ENCODE measurements at regions not wholly inside any gene's neighbourhood (a gene's known extent, or its start where the extent isn't known, plus 50 kb on each side); places are given as distances from the start of the nearest gene placed in this dataset.

- Histone ChIP-seq H2BK12ac (ENCODE audit: low read depth, low read length) (no peak overlapping the region), H3K27ac (ENCODE audit: low read depth, low read length) (no peak overlapping the region), H4K8ac (ENCODE audit: extremely low read depth, insufficient read depth, low read length) (no peak overlapping the region), H2BK15ac (ENCODE audit: low read length) (no peak overlapping the region), H3K27me3 (replicated peaks in 1 of 4; ENCODE audit: control insufficient read depth in 3 of 4, extremely low read depth in 1 of 4, insufficient read depth in 3 of 4, low read length in 3 of 4) (no peaks in the 10 kb centered on the region), H4K5ac (ENCODE audit: insufficient read length, low read depth, low read length) (no peak overlapping the region), H2BK20ac (ENCODE audit: low read length) (no peak overlapping the region), H3K36me3 (ENCODE audit: control insufficient read depth in 2 of 4, insufficient read depth in 4 of 4, low read length in 3 of 4) (no peaks in the 10 kb centered on the region), H3K23me2 (ENCODE audit: low read depth, low read length) (no peaks in the 10 kb centered on the region), H3K56ac (replicated peaks; ENCODE audit: insufficient read length, low read depth, low read length) (no peak overlapping the region), H2BK120ac (replicated peaks; ENCODE audit: low read depth, low read length) (no peak overlapping the region), H3K9me3 (ENCODE audit: insufficient read depth in 2 of 2, low read depth in 1 of 2, low read length in 1 of 2) (peaks cover 7 to 41% of the 10 kb centered on the region in 2 experiments), H3K18ac (ENCODE audit: extremely low read depth, low read length) (no peak overlapping the region), H4K20me1 (replicated peaks in 1 of 2; ENCODE audit: control insufficient read depth in 1 of 2, insufficient read depth in 2 of 2, low read length in 2 of 2) (no peaks in the 10 kb centered on the region), H3K4me2 (ENCODE audit: insufficient read depth in 1 of 2, low read depth in 2 of 2, low read length in 2 of 2) (no peak overlapping the region), H3K4me3 (ENCODE audit: extremely low read depth in 1 of 4, insufficient read depth in 2 of 4, low read depth in 3 of 4, low read length in 4 of 4) (no peak overlapping the region), H3K23ac (ENCODE audit: insufficient read length) (no peak overlapping the region), H3K79me2 (ENCODE audit: control insufficient read depth in 1 of 2, insufficient read depth in 2 of 2, low read length in 2 of 2) (no peaks in the 10 kb centered on the region), H2AFZ (ENCODE audit: low read length) (no peak overlapping the region), H3K4ac (replicated peaks; ENCODE audit: insufficient read length, low read depth, low read length) (no peak overlapping the region), H3K14ac (ENCODE audit: insufficient read length) (no peak overlapping the region), H3K9ac (replicated peaks in 1 of 4; ENCODE audit: extremely low read depth in 1 of 4, low read depth in 3 of 4, low read length in 3 of 4) (no peak overlapping the region), H3K79me1 (ENCODE audit: low read depth, low read length) (no peaks in the 10 kb centered on the region), H4K91ac (replicated peaks; ENCODE audit: insufficient read length, low read length) (no peak overlapping the region), H3K4me1 (replicated peaks in 1 of 4; ENCODE audit: control insufficient read depth in 3 of 4, insufficient read depth in 4 of 4, low read length in 3 of 4) (no peaks in the 10 kb centered on the region), H2AK5ac (ENCODE audit: low read depth, low read length) (no peak overlapping the region), H2BK5ac (ENCODE audit: low read depth, low read length) (no peak overlapping the region)
- FAIRE-seq (no peak), DNase-seq (ENCODE audit: low read depth in 1 of 2, low spot score in 2 of 2) (no peak)
- POLR2A ChIA-PET (ENCODE audit: partially characterized antibody), result no interaction called here
- CTCF ChIA-PET (ENCODE audit: partially characterized antibody), result interaction anchor here (0.6 kb wide), 1 partner anchor 164 kb away, joined by 3 read pairs; no protein-coding TSS in a partner anchor
- TF ChIP-seq HDAC2 (IDR thresholded peaks at IDR 0.05; ENCODE audit: borderline replicate concordance in 1 of 2, low read depth in 2 of 2, low read length in 2 of 2) (no peak), EGR1 (IDR thresholded peaks at IDR 0.05; ENCODE audit: borderline replicate concordance, low read depth, low read length) (no peak), BRCA1 (IDR thresholded peaks at IDR 0.05; ENCODE audit: low read depth, low read length) (no peak), EP300 (IDR thresholded peaks at IDR 0.05; ENCODE audit: borderline replicate concordance in 1 of 2, low read depth in 2 of 2, low read length in 2 of 2) (no peak), TAF7 (optimal IDR thresholded peaks at IDR 0.05; ENCODE audit: borderline replicate concordance, low read depth, low read length) (no peak)
- WGBS, 2 experiments (ENCODE audit: extremely low coverage in 1 of 2, insufficient coverage in 1 of 2, insufficient read length in 1 of 2, insufficient replicate concordance in 2 of 2, low coverage in 1 of 2, low lambda C conversion rate in 2 of 2, missing lambda C conversion rate in 1 of 2), result 85% methylated on average over 1 of the region's 1 CpG; no CpG with 5 or more reads in 1 of the 2 experiments
Measured at GRCh38 chr21:24658026-24658425, 949.3 kb downstream of the MRPL39 start.
